C4-2B (cell line): ENCODE measurements at regions not wholly inside any gene's neighbourhood (a gene's known extent, or its start where the extent isn't known, plus 50 kb on each side); places are given as distances from the start of the nearest gene placed in this dataset.

Experiments used
- H3K27ac ChIP-seq: fragments of 450-650 bp; 2 replicates; pipeline ENCODE4 v1.5.1; 2017
- CTCF ChIP-seq: fragments of 450-650 bp; conservative IDR thresholded peaks from 2 replicates; pipeline ENCODE4 v1.5.1; 2017; ENCODE audit warnings: mild to moderate bottlenecking
- ZFX ChIP-seq: fragments of 450-650 bp; IDR thresholded peaks from 2 replicates; pipeline ENCODE4 v1.6.1; 2017

DNA sequence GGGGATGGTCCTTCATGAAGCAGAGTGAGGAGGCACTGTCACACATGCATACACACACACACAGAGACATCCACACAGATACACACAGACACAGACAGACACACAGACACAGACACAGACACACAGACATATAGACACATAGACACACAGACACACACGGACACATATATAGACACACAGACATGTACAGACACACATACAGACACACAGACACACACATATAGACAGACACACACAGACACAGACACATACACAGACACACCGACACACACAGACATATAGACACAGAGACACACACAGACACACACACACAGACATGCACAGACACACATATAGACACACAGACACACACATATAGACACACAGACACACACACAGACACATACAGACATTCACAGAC is 173.9 kb downstream of the URI1 start:
- no peak overlapping the region for H3K27ac ChIP-seq
- TF ChIP-seq CTCF (no peak), ZFX (no peak)

- H3K27ac ChIP-seq = no peak overlapping the region
- TF ChIP-seq CTCF (no peak), ZFX (no peak)
Observed at GRCh38 chr19:30116530-30116929, 174.5 kb downstream of the URI1 start.

DNA sequence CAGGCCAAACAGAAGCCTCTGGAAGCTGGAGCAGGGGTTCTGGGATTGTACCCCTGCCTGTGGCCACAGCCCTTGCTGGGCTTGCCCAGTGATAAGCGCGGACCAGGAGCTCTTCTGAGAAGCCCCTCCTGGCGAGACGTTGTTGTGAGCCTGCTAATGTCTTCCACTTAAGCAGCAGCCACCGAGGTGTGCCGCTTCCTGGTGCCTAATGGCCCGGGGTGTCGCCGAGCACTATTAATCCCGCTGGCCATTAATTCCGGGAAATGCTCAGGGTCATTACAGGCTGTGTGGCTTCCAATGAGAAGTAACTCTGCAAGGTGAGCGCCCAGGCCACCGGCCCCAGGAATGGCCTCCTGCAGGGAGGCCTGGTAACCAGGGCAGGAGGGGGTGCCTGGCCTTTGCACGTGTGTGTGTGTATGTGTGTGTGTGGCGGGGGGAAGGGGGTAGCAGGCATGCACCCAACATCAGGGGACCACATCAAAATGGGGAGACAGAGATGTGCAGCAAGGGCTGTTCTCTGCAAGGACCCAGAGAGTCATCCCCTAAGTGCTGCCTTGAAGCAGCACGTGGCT is 175.0 kb downstream of the URI1 start:
- H3K27ac ChIP-seq = no peak overlapping the region
- TF ChIP-seq CTCF (no peak), ZFX (no peak)

DNA sequence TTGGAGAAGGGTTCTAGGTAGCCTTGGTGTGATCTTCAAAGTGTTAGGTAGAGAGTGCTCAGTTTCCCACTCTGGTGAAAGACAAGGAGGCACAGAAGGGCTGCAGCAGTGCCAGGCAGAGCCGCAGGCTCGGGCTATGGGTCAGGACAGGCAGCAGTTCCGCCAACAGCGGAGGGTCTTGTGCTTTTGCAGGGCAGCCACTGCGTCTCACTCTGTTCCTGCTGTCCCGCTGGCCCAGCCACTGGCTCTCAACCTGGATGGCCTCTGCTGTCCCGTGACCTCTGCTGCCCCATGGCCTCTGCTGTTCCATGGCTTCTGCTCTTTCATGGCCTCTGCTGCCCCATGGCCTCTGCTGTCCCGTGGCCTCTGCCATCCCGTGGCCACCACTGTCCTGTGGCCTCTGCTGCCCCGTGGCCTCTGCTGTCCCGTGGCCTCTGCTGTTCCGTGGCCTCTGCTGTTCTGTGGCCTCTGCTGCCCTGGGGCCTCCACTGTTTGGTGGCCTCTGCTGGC is 175.7 kb downstream of the URI1 start:
- TF ChIP-seq CTCF (no peak), ZFX (no peak)
- no peak overlapping the region for H3K27ac ChIP-seq

DNA sequence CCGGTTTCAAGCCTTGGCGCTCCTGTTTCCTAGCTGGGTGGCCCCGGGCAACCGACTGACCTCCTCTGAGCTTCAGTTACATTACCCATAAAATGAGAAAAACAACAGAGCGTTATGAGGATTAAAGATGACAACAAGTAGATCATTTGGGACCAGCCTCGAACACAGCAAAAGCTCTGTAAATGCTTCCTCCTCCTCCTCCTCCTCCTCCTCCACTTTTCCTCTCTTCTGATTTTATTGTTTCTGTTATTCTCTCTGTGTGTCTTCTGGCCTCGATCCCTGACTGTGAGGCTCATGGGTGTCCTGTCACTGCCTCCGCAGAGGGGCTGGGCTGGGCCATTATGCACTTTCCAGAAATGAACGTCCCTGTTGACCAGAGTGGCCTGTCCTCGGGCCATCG is 176.2 kb downstream of the URI1 start:
- H3K27ac ChIP-seq = no peak overlapping the region
- TF ChIP-seq ZFX (no peak), CTCF (no peak)

- H3K27ac ChIP-seq = no peak overlapping the region
- TF ChIP-seq CTCF = no peak
Observed at GRCh38 chr19:30118760-30119159, 176.7 kb downstream of the URI1 start.

- TF ChIP-seq ZFX = no peak
- no peak for TF ChIP-seq CTCF
- H3K27ac ChIP-seq = no peak overlapping the region
Observed at GRCh38 chr19:30119180-30119908, 177.3 kb downstream of the URI1 start.
